AML-193 (cell line): ENCODE measurements at regions not wholly inside any gene's neighbourhood (a gene's known extent, or its start where the extent isn't known, plus 50 kb on each side); places are given as distances from the start of the nearest gene placed in this dataset.

ENCODE experiments used
- DNase-seq, 2 experiments: peaks; one replicate each; lab custom pipeline; 2025; lab: John Stamatoyannopoulos, UW

- DNase-seq: peak; percentile 77 to 84
Measured at GRCh38 chr2:118186110-118186857, 98.0 kb downstream of the INSIG2 start.

GRCh38 chr2:118185210-118186109, 97.2 kb downstream of the INSIG2 start:
- peak; percentile 35 to 56 for DNase-seq

- DNase-seq: no peak
Measured at GRCh38 chr2:118183381-118183780, 95.1 kb downstream of the INSIG2 start.

- DNase-seq: no peak
Measured at GRCh38 chr2:118179445-118179844, 91.2 kb downstream of the INSIG2 start.

- no peak for DNase-seq
Measured at GRCh38 chr2:118177884-118178283, 89.6 kb downstream of the INSIG2 start.

- no peak for DNase-seq
Measured at GRCh38 chr2:118177318-118177717, 89.0 kb downstream of the INSIG2 start.

- DNase-seq: no peak
Measured at GRCh38 chr2:118176601-118177000, 88.3 kb downstream of the INSIG2 start.

GRCh38 chr2:118171546-118171945, 83.3 kb downstream of the INSIG2 start:
- DNase-seq: no peak

- no peak for DNase-seq
Measured at GRCh38 chr2:118169359-118170005, 81.2 kb downstream of the INSIG2 start.

- DNase-seq: no peak
Measured at GRCh38 chr2:118168615-118169014, 80.3 kb downstream of the INSIG2 start.

GRCh38 chr2:118167026-118167425, 78.8 kb downstream of the INSIG2 start:
- no peak for DNase-seq

GRCh38 chr2:118166242-118166641, 78.0 kb downstream of the INSIG2 start:
- DNase-seq: no peak

GRCh38 chr2:118165595-118165994, 77.3 kb downstream of the INSIG2 start:
- no peak for DNase-seq
